Glomerular visceral epithelial cell (primary cell): ENCODE measurements at regions not wholly inside any gene's neighbourhood (a gene's known extent, or its start where the extent isn't known, plus 50 kb on each side); places are given as distances from the start of the nearest gene placed in this dataset.
A peak's percentile ranks its signal among the peaks of the same experiment; 100 is the strongest.
"Not testable (repeated sequence)": the region's sequence is repeated elsewhere in the genome, so short reads cannot be mapped to it uniquely, and the experiment has no call there.

Source experiments
- DNase-seq: peaks from one replicate; pipeline ENCODE4 v3.0.0-alpha.2; 2016; ENCODE audit errors: extremely low spot score

DNA sequence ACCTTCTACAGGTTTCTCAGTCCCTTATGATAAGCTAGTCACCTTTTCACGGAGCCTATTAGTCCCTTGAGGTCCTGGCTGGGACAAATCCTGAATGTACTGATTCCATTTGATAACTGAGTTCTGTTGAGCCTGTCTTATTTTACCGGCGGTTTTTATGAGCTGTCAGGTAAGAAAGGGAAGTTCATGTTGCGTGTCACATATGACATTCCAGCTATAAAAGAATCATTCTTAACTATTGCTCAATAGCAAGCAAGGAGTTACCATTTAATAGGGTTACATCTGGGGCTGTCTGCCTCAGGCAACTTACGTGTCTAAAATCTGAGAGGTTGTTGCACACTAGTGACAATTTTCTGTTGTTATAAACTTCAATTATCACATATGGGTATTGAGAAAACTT, 394.6 kb downstream of the TECRL start:
- DNase-seq, result no peak

DNA sequence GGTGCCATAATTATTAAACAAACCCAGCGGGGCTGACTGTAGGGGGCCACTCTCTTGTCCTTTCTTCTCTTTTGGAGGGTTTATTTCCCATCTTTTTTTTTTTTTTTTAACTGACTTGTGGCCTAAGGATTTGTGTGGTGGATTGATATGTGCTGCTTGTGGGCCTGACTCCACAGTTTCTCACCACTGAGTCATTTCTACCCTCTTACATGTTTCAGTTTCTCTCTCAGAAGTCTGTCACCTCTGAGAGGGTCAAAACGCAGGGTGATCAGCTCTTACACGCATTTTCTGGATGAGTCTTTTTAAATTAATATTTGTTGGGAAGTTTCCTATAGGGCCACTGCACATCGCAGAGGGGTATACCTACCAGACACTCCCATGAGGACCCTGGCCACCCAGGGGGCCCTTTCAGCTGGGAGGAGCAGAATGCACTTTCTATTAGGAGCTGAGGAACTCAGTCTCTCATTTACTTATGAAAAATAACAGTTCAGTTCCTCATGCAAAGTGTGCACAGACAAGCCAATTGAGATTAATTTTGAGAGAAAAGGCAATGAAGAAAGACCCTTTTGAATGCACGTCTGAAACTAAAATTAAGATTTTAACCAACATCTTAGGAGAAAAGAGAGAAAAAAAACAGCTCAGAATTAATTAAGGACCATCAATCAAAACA, 407.9 kb downstream of the TECRL start:
- DNase-seq, result no peak

GRCh38 chr4:64000241-64000640, 409.0 kb downstream of the TECRL start:
- peak; percentile 15 for DNase-seq

GRCh38 chr4:63986253-63986652, 423.0 kb downstream of the TECRL start:
- DNase-seq, result no peak

DNA sequence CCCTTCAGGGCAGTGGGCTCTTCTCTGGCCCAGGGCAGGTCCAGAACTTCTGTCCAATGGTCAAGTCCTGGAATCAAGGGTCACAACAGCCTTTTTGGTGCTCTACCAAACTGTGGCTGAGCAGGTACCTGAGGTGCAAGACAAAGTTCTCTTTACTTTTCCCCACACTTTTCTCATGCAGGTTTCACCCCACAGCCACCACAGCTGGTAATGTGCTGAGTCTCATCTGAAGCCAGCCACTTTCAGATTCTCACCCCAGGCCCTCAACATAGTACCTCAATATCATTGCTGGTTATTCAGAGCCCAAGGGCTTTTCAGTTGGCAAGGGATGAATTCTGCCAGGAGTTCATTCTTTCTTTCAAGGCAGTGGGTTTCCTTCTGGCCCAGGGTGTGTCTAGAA, 426.0 kb downstream of the TECRL start:
- DNase-seq, result no peak

- DNase-seq, result no peak
These were observed 443.4 kb downstream of the TECRL start for GRCh38 chr4:63965875-63966274.

GRCh38 chr4:63942706-63943286, 466.5 kb downstream of the TECRL start:
- DNase-seq, result not testable (repeated sequence)

GRCh38 chr4:63937961-63938360, 471.3 kb downstream of the TECRL start:
- peak; percentile 19 for DNase-seq

- no peak for DNase-seq
These were observed 487.1 kb downstream of the TECRL start for GRCh38 chr4:63922146-63922545.

DNA sequence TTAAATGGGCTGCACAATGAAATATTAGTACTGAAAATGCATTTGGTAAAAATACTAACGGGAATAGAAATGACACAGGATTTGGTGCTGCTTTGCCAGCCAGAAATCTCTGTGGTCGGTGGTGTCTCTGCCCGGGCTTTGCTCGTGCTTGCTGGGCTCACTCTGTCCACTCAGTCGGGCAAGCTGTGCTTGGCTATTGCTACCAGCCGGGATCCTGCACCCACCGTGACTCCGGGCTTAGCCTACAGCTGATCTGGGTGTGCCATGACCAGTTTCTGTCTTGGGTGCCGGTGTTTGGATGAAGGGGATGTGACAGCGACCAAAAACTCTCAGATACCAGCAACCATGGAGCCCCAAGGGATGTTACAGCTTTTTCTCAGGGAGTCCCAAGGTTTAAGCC, 487.7 kb downstream of the TECRL start:
- DNase-seq, result no peak

- no peak for DNase-seq
These were observed 489.4 kb downstream of the TECRL start for GRCh38 chr4:63919636-63920365.

DNA sequence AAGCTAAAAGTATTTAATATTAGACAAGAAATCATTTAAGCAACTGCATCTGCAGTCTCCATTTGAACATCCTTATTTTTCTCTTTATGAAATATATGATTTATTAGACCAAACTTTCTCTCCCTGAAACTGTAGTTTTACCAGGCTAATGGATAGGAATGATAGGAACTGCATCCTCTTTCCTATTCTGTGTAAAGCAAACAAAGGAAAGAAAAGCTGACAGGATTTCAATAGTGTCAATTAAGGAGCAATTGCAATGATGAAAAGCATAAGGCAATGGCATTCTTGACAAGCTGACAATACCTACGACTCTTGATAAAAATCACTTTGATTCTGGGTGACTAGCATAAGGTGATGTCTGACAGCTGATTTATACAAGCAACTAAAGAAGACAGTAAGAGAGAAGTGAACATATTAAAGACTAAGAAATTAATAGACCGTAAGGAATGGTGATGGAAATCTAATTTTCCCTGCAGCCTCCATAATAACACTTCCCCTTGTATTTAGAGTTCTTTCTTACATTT, 502.5 kb downstream of the TECRL start:
- DNase-seq, result no peak

DNA sequence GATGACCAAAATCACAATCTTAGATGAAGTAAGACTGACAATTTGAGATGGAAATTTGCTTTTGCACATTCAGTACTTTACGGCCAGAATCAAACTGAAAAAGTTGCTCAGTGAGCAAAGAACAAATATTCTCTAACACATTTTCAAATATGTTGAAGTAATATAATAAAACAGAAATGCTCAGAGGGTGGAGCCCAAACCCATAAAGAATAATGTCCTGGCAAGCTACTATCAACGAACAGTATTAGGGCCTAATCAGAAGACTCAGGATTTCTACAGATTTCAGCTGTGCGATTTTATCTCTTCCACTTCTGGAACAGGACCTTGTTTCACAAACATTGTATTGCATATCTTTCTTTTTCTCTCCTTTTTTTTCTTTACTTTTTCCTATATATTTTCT, 505.0 kb downstream of the TECRL start:
- no peak for DNase-seq

DNA sequence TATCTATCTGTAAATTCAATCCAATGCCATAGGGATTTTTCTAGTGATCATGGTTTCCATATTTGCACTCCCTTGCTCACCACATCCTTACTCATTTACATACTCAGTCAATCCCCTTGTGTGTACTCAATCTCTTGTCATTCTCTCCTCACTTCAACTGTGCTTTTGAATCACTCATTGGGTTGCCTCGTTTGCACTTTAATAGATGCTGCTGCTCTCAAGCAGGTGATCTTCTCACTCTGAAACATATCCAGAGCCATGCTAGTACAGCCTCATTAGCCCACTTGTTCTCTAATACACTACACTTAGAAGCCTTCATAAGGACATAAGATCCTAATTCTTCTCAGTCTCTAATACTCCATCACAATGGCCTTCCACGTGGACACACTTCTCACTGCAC, 507.9 kb downstream of the TECRL start:
- no peak for DNase-seq

DNA sequence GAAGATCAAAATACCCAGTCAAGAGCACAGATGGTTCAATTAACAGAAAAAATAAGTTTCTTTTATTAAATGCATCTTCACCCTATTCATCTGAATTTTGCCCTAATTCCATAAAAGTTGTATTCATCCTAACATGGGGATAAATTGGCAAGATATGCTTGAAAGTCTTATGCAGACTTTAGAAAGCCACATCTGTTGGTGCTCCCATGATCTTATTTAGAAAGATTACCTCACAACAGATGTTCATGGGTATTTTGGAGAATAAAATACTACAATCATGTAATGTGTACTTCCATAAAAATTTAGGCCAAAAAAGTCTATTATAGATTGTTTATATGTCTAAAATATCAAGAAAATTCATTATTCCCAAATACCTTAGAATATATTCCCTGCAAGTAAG, 510.3 kb downstream of the TECRL start:
- DNase-seq, result no peak

DNA sequence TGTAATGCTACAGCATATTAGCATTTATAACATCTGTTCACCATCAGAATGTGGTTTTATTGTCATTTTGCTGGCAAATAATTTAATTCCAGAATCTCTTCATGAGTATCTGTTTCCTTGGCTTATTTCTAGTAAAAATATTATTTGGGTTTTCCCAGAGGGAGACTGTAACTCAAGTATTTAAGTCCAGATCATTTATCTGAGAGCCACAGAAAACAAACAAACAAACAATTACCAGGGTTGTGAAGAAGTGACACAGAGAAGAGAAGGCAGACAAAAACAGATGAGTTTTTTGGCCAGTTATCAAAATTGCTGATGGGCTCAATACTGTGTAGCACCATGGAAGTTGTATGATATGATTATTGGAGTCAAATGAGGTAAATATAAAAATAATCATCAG, 515.1 kb downstream of the TECRL start:
- no peak for DNase-seq

DNA sequence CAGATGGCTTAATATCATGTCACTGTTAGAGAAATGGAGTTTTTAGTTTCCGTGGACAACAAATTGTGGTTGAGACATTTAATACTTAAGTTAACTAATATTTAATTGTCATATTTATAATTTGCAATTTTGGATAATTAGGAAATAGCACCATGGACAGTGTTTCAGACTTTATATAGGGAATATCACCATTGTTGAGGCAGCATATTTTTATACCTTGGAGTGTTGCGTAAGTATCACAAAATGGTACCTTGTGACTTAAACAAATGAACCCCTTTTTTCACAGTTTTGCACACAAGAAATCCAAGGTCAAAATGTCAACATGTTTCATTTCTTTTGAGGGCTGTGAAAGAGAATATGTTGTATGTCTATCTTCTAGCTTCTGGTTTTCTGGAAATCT, 539.9 kb downstream of the TECRL start:
- DNase-seq, result no peak

- DNase-seq, result no peak
These were observed 557.8 kb downstream of the TECRL start for GRCh38 chr4:63851496-63851895.

- DNase-seq, result no peak
These were observed 568.0 kb downstream of the TECRL start for GRCh38 chr4:63841266-63841665.

- no peak for DNase-seq
These were observed 577.6 kb downstream of the TECRL start for GRCh38 chr4:63831590-63832155.

DNA sequence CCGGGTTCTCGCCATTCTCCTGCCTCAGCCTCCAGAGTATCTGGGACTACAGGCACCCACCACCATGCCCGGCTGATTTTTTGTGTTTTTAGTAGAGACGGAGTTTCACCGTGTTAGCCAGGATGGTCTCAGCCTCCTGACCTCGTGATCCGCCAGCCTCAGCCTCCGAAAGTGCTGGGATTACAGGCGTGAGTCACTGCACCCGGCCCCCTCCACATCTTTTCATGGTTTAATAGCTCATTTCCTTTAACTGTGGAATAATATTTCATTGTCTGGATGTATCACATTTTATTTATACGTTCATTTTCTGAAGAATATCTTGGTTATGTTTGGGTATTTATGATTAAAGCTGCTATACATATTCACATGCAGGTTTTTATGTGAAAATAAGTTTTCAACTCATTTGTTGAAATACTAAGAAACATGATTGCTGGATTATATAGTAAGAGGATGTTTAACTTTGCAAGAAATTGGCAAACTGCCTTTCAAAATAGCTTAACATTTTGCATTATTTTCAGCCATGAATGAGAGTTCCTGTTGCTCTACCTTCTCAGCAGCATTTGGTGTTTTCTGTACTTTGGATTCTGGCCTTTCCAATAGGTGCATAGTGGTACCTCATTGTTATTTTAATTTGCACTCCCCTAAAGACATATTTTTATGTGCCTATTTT, 591.9 kb downstream of the TECRL start:
- DNase-seq, result no peak
